Cardiac muscle cell (in vitro differentiated cells and primary cell): ENCODE measurements at regions not wholly inside any gene's neighbourhood (a gene's known extent, or its start where the extent isn't known, plus 50 kb on each side); places are given as distances from the start of the nearest gene placed in this dataset.
A peak's percentile ranks its signal among the peaks of the same experiment; 100 is the strongest.

Experiments used
- DNase-seq, 2 donors: peaks; one replicate each; pipeline versions ENCODE4 v3.0.0 to v3.0.0-alpha.2; 2010 to 2017; ENCODE audit warnings: low read depth in 1 of 2, low spot score in 1 of 2
- H3K27ac ChIP-seq: fragments of 200-600 bp; sonication (generic); 2 replicates; pipeline ENCODE4 v1.5.1; 2016
- H3K27me3 ChIP-seq: fragments of 200-600 bp; sonication (generic); 2 replicates; pipeline ENCODE4 v1.6.0; 2016; ENCODE audit warnings: control low read depth
- H3K36me3 ChIP-seq: fragments of 200-600 bp; sonication (generic); 2 replicates; pipeline ENCODE4 v1.5.1; 2016; ENCODE audit warnings: control low read depth
- H3K4me1 ChIP-seq: fragments of 200-600 bp; sonication (generic); 2 replicates; pipeline ENCODE4 v1.8.1; 2017; ENCODE audit warnings: low read depth, mild to moderate bottlenecking, mixed run types
- H3K4me3 ChIP-seq: fragments of 200-600 bp; sonication (generic); 2 replicates; pipeline ENCODE4 v1.5.1; 2016; ENCODE audit warnings: mild to moderate bottlenecking
- H3K9me3 ChIP-seq: fragments of 200-600 bp; sonication (generic); 2 replicates; pipeline ENCODE4 v1.5.1; 2017; ENCODE audit warnings: low read depth, mild to moderate bottlenecking, control low read depth
- CTCF ChIP-seq: IDR thresholded peaks from 2 replicates; pipeline ENCODE4 v1.5.1; 2012; ENCODE audit warnings: low read depth, mild to moderate bottlenecking, low read length

GRCh38 chr21:34311561-34312330 is 52.1 kb upstream of the KCNE2 start:
- Histone ChIP-seq H3K36me3 (no peaks in the 10 kb centered on the region), H3K9me3 (no peaks in the 10 kb centered on the region), H3K27ac (no peak overlapping the region), H3K4me1 (no peaks in the 10 kb centered on the region), H3K4me3 (no peak overlapping the region), H3K27me3 (no peaks in the 10 kb centered on the region)
- peak in 1 of 2 donors; percentile 14 for DNase-seq
- no peak for TF ChIP-seq CTCF

GRCh38 chr21:34313116-34313515 is 50.7 kb upstream of the KCNE2 start:
- Histone ChIP-seq H3K36me3 (no peaks in the 10 kb centered on the region), H3K9me3 (no peaks in the 10 kb centered on the region), H3K4me3 (no peak overlapping the region), H3K27ac (no peak overlapping the region), H3K4me1 (peaks cover 4% of the 10 kb centered on the region), H3K27me3 (no peaks in the 10 kb centered on the region)
- DNase-seq, result peak in 1 of 2 donors; percentile 26
- no peak for TF ChIP-seq CTCF
